Stimulated activated CD8-positive, alpha-beta memory T cell treated with anti-CD3 and anti-CD28 coated beads, Interleukin-15, amount 100 ng/mL, for 24 hours (primary cell): ENCODE measurements at regions not wholly inside any gene's neighbourhood (a gene's known extent, or its start where the extent isn't known, plus 50 kb on each side); places are given as distances from the start of the nearest gene placed in this dataset.

Experiments used
- DNase-seq: peaks from one replicate; pipeline ENCODE4 v3.0.0-alpha.2; 2020; ENCODE audit warnings: low read depth

- DNase-seq = no peak
These were observed 852.8 kb upstream of the TMEM132C start for GRCh38 chr12:127414186-127414585.

DNA sequence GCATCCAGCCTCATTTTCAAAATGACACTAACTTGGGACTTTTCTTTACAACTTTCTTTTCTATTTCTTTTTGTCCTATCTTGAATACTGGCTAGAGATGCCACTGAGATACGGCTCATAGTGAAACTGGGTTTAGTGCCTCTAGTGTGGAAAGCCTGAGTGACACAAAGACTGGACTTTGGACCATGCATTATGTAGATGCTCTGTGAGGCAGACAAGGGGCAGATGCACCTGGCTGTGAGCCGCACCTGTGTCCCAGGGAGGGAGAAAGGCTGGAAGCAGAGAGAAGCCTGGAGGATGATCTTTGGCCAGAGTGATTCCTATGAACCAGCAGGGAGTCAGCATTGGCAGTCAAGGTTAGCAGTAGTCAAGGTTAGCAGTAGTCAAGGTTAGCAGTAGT is 852.3 kb upstream of the TMEM132C start:
- no peak for DNase-seq

DNA sequence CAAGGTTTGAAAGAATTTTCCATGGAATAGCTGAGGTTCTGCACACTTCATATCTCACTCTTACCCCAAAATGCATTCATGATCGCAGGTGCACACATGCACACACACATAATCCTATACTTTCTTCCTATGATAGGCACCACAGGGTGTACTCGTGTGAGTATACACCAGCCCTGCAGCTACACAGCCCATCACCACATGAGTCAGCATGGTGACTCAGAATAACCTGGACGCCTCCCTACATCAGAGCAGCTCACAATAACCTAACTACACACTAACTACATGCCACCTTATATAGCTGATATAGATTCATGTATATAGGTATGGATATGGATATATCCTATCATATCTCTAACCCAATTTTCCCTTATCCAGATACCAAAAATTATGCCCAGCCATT is 850.2 kb upstream of the TMEM132C start:
- DNase-seq = no peak

- no peak for DNase-seq
These were observed 847.9 kb upstream of the TMEM132C start for GRCh38 chr12:127419111-127419510.

- no peak for DNase-seq
These were observed 845.4 kb upstream of the TMEM132C start for GRCh38 chr12:127421614-127422013.

GRCh38 chr12:127422935-127423566 is 843.9 kb upstream of the TMEM132C start:
- no peak for DNase-seq

DNA sequence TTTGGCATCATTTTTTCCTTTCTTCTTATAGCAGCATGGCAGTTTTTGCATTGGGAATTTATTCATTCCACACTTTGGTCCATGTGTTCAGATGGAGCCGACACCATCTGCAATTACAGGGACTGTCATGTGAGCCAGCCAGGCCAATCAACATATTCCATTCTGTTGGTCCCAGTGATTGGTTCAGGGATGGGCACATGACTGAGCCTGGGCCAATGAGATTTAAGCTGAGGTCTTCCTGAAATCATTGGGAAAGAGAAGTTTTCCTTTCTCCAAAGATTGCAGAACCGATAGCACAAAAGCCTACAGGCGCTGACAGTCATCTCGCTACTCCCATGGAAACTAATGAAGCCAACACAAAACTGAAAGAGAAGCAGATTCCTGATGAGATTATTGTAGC is 841.5 kb upstream of the TMEM132C start:
- DNase-seq = no peak

GRCh38 chr12:127428420-127428819 is 838.5 kb upstream of the TMEM132C start:
- no peak for DNase-seq

DNA sequence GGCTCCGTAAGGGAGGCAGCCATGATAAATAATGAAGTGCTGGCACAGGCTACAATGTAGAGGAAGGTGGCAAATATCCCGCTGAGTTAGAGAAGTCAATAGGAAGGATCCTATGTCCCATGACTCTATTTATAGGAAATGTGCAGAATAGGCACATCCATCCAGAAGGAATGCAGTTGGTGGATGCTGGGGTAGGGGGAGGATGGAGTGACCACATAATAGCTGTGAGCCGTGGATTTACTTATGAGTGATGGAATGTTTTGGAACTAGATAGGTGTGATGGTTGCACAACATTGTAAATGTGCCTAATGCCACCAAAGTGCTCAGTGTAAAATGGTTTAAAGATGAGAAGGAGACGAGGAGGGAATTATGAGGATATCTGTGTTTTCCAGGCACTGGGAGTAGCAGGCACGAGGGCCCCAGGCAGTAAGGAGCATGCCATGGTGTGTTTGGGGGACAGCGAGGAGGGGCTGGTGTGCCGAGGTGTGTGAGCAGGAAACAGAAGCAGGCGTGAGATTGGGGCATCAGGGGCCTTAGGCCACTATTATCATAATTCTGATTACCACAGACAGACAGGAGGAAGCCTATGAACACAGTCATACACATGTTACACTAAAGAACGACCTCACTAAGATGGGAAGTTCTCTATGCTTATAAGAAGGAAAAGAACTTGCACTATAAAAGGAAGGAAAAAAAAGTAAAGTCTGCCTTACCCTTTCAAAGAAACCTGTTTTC is 837.3 kb upstream of the TMEM132C start:
- no peak for DNase-seq

DNA sequence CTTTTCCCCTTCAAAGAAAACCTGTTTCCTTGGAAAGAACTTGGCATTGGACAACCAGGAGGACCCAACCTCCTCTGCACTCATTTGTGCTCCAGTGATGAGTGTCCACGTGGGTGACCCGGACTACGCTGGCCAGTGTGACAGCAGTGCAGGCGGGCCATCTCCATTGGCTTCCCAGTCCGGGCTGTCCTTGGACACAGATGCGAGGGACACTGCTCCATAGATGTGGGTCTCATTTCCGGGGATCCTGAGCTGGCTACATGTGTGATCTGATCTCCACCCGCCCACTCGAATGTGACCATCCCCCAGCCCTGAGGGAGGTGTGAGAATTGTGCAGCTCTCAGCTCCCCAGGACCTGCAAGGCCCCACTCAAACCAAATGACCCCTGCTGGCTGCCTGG is 836.6 kb upstream of the TMEM132C start:
- no peak for DNase-seq

- no peak for DNase-seq
These were observed 835.8 kb upstream of the TMEM132C start for GRCh38 chr12:127431177-127431576.

DNA sequence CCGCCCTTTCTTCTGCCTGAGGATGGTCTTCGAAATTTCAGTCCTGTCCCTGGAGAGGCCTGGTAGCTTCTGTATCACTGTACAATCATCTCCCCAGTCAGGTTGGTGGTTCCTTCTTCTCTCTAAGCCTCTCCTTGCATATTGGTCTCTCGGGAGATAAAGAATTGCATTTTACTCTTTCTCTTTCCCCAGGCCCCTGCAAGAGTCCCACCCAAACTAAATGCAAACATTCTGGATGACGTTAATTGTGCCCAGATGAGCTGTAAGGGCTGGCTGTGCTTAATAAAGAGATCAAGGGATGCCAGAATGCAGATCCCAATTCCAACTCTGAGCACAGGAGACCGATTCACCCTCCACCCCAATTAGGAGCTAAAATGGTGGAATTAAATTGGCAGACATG is 835.4 kb upstream of the TMEM132C start:
- no peak for DNase-seq

DNA sequence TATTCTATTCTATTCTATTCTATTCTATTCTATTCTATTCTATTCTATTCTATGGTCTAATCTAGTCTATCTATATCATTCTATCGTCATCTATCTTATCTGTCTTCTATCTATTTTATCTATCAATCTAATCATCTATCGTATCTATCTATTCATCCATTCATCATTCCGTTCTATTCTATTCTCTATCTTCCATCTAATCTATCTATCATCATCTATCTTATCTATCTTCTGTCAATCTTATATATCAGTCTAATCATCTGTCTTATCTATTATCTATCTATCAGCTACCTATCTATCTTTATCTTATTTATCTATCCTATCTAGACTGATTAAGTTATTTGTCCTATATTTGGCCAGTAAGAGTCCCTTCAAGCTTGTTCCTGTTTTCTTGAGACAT is 831.5 kb upstream of the TMEM132C start:
- DNase-seq = no peak

DNA sequence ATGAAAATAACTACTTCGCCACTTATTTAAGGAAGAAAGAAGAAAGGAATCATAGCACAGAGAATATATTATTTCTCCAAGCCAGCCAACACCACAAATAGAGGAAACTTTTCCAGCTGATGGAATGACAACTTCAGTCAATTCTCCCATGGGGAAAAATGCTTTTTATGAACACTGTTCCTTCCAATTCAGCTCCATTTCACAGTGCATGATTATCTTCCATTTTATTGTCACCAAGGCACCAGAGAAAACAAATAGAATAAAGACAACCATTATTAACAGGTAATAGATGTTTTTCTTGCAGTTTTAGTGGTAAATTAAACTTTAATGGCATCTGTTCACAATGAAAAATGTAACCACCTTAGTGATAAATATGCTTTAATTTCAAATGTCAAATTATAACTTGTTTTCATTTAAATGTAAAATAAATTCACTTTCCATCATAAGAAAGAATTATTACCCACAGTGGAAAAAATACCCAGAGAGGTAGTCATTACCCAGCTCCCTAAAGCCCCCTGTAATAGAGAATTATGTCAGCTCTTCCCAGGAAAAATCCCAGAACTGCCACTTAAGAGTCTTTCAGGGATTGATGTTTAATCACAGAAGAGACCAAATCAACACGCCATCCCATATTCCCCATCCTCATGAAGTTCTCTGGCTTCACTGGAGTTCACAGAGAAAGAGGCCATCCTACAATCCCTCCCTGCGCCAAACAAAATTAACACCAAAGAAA is 828.3 kb upstream of the TMEM132C start:
- no peak for DNase-seq

DNA sequence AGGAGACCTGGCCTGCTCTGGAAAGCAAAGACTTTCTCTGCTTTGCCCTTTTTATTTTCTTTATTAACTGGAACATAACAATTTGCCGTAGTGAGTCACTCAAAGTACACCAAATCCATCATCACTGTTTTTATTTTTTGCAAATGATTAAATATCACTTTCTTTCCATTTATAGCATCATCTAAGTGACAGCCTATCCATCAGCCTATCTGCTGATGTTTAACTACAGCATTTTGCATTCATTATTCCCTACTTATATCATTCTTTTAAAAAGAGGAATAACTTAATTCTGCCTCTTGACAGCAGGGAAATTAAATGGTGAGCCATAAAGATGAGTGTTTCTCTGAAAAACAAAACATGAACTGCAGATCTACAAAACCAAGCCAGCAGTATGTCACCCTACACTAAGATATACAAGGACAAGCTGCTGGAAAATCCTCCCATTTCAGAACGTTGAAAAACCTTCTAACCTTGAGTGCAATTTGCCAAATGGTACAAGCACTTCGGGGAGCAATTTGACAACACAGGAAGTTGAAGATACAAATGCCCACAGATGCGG is 821.3 kb upstream of the TMEM132C start:
- no peak for DNase-seq

GRCh38 chr12:127448906-127449305 is 818.1 kb upstream of the TMEM132C start:
- DNase-seq = no peak

- DNase-seq = no peak
These were observed 816.1 kb upstream of the TMEM132C start for GRCh38 chr12:127450826-127451225.

- DNase-seq = no peak
These were observed 811.4 kb upstream of the TMEM132C start for GRCh38 chr12:127455347-127456265.

- no peak for DNase-seq
These were observed 809.2 kb upstream of the TMEM132C start for GRCh38 chr12:127457726-127458125.

DNA sequence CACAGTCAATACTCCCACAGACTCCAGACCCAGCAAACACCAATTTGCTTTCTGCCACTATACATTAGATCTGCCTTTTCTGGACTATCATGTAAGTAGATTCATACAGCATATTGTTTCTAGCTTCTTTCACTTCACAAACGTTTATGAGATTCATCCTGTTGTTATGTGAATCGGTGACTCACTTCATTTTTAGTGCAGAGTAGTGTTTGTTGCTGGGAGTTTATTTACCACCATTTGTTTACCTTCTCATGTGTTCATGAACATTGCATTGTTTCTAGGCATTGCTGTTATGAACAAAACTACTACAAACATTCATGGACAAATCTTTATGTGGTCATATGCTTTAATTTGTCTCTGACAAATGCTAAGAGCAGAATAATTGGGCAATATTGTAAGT is 807.8 kb upstream of the TMEM132C start:
- DNase-seq = no peak

DNA sequence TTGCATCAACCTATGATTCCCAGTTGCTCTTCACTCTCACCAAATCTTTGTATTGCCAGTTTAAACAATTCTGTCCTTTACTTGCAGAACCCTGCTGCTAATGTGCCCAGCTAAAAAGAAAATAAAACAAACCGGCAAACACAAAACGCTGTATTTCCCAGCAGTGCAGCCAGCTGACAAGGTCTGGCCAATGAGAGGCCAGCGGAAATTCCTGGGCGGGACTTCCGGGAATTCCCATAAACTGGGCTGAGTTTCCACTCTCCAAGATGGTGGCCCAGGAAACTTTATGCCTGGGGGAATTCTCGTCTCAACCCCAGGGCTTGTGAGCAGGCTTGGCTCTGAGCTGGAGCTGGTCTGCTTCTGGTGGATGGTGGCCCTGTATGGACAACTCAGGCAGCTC is 807.3 kb upstream of the TMEM132C start:
- no peak for DNase-seq

GRCh38 chr12:127463237-127463636 is 803.7 kb upstream of the TMEM132C start:
- DNase-seq = no peak
